ENCODE measurements at regions not wholly inside any gene's neighbourhood (a gene's known extent, or its start where the extent isn't known, plus 50 kb on each side); places are given as distances from the start of the nearest gene placed in this dataset.

GRCh38 chr2:163401481-163401880 lies 334.3 kb downstream of the FIGN start:
- DNase-seq (no peak), ATAC-seq (no peak)
- Histone ChIP-seq H3K36me3 (no peaks in the 10 kb centered on the region), H3K27ac (no peak overlapping the region), H3K4me1 (no peaks in the 10 kb centered on the region), H3K27me3 (no peaks in the 10 kb centered on the region), H3K4me3 (no peak overlapping the region), H3K9me3 (no peaks in the 10 kb centered on the region)
- intact Hi-C loops (cut with DNase I) = no loop called here
- TF ChIP-seq CTCF (IDR thresholded peaks at IDR 0.05) = no peak

- Histone ChIP-seq H3K9me3 (no peaks in the 10 kb centered on the region), H3K36me3 (no peaks in the 10 kb centered on the region), H3K27me3 (no peaks in the 10 kb centered on the region), H3K4me3 (no peak overlapping the region), H3K27ac (no peak overlapping the region), H3K4me1 (no peaks in the 10 kb centered on the region)
- ATAC-seq (no peak), DNase-seq (no peak)
- intact Hi-C loops (cut with DNase I) = no loop called here
- no peak for TF ChIP-seq CTCF (IDR thresholded peaks at IDR 0.05)
Observed at GRCh38 chr2:163397451-163397850, 338.4 kb downstream of the FIGN start.

- H3K4me3 ChIP-seq = no peak overlapping the region
- intact Hi-C loops (cut with DNase I) = no loop called here
- no peak for TF ChIP-seq CTCF (IDR thresholded peaks at IDR 0.05)
- no peaks in the 10 kb centered on the region for H3K27me3 ChIP-seq
- no peak overlapping the region for H3K27ac ChIP-seq
- ATAC-seq = no peak
- no peaks in the 10 kb centered on the region for H3K4me1 ChIP-seq
- DNase-seq = no peak
- H3K9me3 ChIP-seq = no peaks in the 10 kb centered on the region
- no peaks in the 10 kb centered on the region for H3K36me3 ChIP-seq
Observed at GRCh38 chr2:163395602-163396001, 340.2 kb downstream of the FIGN start.

GRCh38 chr2:163389838-163390237 lies 346.0 kb downstream of the FIGN start:
- intact Hi-C loops (cut with DNase I) = no loop called here
- Histone ChIP-seq H3K36me3 (no peaks in the 10 kb centered on the region), H3K27me3 (no peaks in the 10 kb centered on the region), H3K27ac (no peak overlapping the region), H3K9me3 (no peaks in the 10 kb centered on the region), H3K4me3 (no peak overlapping the region), H3K4me1 (no peaks in the 10 kb centered on the region)
- DNase-seq (no peak), ATAC-seq (no peak)
- no peak for TF ChIP-seq CTCF (IDR thresholded peaks at IDR 0.05)

GRCh38 chr2:163375472-163375871 lies 360.3 kb downstream of the FIGN start:
- DNase-seq (no peak), ATAC-seq (no peak)
- no peaks in the 10 kb centered on the region for H3K27me3 ChIP-seq
- no peak overlapping the region for H3K4me3 ChIP-seq
- TF ChIP-seq CTCF (IDR thresholded peaks at IDR 0.05) = no peak
- H3K36me3 ChIP-seq = no peaks in the 10 kb centered on the region
- no peak overlapping the region for H3K27ac ChIP-seq
- no peaks in the 10 kb centered on the region for H3K9me3 ChIP-seq
- no peaks in the 10 kb centered on the region for H3K4me1 ChIP-seq
- intact Hi-C loops (cut with DNase I) = no loop called here
